Gastroesophageal sphincter (tissue), 4 donors: ENCODE measurements at regions not wholly inside any gene's neighbourhood (a gene's known extent, or its start where the extent isn't known, plus 50 kb on each side); places are given as distances from the start of the nearest gene placed in this dataset.
"Not testable (repeated sequence)": the region's sequence is repeated elsewhere in the genome, so short reads cannot be mapped to it uniquely, and the experiment has no call there.

Experiments used
- ATAC-seq: fragments of 150-250 bp; one replicate; pipeline ENCODE4 v1.9.1; 2016; ENCODE audit warnings: mild to moderate bottlenecking, moderate library complexity
- H3K27ac ChIP-seq, 4 donors: fragments of 200-600 bp; sonication (generic) in 3 of 4; 1 replicate in 3 of 4; 2 replicates in 1 of 4; pipeline ENCODE4 v1.5.1; 2016 to 2019
- H3K27me3 ChIP-seq: fragments of 200-600 bp; sonication (generic); one replicate; pipeline ENCODE4 v1.5.1; 2019
- H3K36me3 ChIP-seq, 2 donors: fragments of 200-600 bp; sonication (generic); one replicate each; pipeline ENCODE4 v1.5.1; 2019; ENCODE audit warnings: control low read depth in 1 of 2
- H3K4me1 ChIP-seq, 3 donors: fragments of 200-600 bp; sonication (generic); 1 replicate in 2 of 3; 2 replicates in 1 of 3; pipeline ENCODE4 v1.5.1; 2016 to 2019; ENCODE audit warnings: control low read depth in 2 of 3
- H3K4me3 ChIP-seq, 2 donors: fragments of 200-600 bp; sonication (generic); one replicate each; pipeline ENCODE4 v1.5.1; 2019; ENCODE audit warnings: mild to moderate bottlenecking in 1 of 2, moderate library complexity in 1 of 2
- H3K9me3 ChIP-seq, 3 donors: fragments of 200-600 bp; sonication (generic); one replicate each; pipeline ENCODE4 v1.5.1; 2017 to 2019; ENCODE audit warnings: control low read depth in 2 of 3
- EP300 ChIP-seq: sonication (generic); formaldehyde crosslinking; IDR thresholded peaks from one replicate; pipeline ENCODE4 v1.6.1; 2017; ENCODE audit warnings: antibody characterized with exemption, mild to moderate bottlenecking
- POLR2A ChIP-seq, 2 donors: fragments of 450-650 bp; IDR thresholded peaks; one replicate each; pipeline ENCODE4 v1.6.1; 2017; ENCODE audit warnings: antibody characterized with exemption in 2 of 2, mild to moderate bottlenecking in 2 of 2, moderate library complexity in 1 of 2
- POLR2AphosphoS5 ChIP-seq: sonication (generic); formaldehyde crosslinking; IDR thresholded peaks from one replicate; pipeline ENCODE4 v1.6.1; 2017; ENCODE audit warnings: antibody characterized with exemption
- WGBS, 2 donors: methylation state at CpG; one replicate each; pipeline ENCODE4 v1.1.5; 2018; ENCODE audit warnings: low coverage in 1 of 2; 5-methylcytosine and 5-hydroxymethylcytosine counted together
- TF ChIP-seq, protein P1 (sequence below), 4 experiments: fragments of 200-600 bp in 2 of 4; fragments of 450-650 bp in 2 of 4; sonication (generic) in 1 of 4; IDR thresholded peaks; one replicate each; pipeline ENCODE4 v1.5.1; 2017 to 2019; ENCODE audit warnings: antibody characterized with exemption in 4 of 4, mild to moderate bottlenecking in 2 of 4, moderate library complexity in 2 of 4

DNA sequence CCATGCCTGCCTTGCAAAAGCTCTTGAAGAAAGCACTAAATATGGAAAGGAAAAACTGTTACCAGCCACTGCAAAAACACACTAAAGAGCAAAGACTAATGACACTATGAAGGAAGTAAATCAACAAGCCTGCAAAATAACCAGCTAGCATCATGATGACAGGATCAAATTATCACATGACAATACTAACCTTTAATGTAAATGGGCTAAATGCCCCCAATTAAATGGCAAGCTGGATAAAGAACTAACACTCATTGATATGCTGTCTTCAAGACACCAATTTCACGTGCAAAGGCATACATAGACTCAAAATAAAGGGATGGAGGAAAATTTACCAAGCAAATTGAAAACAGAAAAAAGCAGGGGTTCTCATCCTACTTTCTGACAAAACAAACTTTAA is 231.8 kb upstream of the RGMB start:
- no peaks in the 10 kb centered on the region for H3K4me1 ChIP-seq
- H3K27me3 ChIP-seq = no peaks in the 10 kb centered on the region
- WGBS, 2 donors = 0 to 50% methylated on average over 1 of the region's 1 CpG
- TF ChIP-seq POLR2AphosphoS5 (no peak), POLR2A (IDR thresholded peaks at IDR 0.05) (no peak), EP300 (no peak)
- TF ChIP-seq, protein P1, sequence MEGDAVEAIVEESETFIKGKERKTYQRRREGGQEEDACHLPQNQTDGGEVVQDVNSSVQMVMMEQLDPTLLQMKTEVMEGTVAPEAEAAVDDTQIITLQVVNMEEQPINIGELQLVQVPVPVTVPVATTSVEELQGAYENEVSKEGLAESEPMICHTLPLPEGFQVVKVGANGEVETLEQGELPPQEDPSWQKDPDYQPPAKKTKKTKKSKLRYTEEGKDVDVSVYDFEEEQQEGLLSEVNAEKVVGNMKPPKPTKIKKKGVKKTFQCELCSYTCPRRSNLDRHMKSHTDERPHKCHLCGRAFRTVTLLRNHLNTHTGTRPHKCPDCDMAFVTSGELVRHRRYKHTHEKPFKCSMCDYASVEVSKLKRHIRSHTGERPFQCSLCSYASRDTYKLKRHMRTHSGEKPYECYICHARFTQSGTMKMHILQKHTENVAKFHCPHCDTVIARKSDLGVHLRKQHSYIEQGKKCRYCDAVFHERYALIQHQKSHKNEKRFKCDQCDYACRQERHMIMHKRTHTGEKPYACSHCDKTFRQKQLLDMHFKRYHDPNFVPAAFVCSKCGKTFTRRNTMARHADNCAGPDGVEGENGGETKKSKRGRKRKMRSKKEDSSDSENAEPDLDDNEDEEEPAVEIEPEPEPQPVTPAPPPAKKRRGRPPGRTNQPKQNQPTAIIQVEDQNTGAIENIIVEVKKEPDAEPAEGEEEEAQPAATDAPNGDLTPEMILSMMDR (IDR thresholded peaks at IDR 0.05) = no peak
- H3K27ac ChIP-seq = no peak overlapping the region
- no peaks in the 10 kb centered on the region for H3K36me3 ChIP-seq
- no peak for ATAC-seq
- peaks cover 0 to 34% (median 0%) of the 10 kb centered on the region in 3 donors for H3K9me3 ChIP-seq
- H3K4me3 ChIP-seq = no peak overlapping the region

DNA sequence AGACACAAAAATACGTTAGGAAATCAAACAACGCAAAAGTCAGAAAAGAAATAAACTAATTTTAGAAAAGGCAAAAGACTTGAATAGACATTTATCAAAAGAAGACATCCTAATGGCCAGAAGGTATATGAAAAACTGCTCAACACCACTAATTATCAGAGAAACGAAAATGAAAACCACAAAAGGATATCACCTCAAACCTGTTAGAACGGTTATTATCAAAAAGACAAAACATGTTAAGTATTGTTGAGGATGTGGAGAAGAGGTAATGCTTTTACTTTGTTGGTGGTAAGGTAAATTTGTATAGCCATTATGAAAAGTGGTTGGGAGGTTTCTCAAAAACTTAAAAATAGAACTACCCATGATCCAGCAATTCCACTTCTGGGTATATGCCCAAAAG is 230.0 kb upstream of the RGMB start:
- peaks cover 0 to 34% (median 0%) of the 10 kb centered on the region in 3 donors for H3K9me3 ChIP-seq
- no peaks in the 10 kb centered on the region for H3K27me3 ChIP-seq
- no peaks in the 10 kb centered on the region for H3K36me3 ChIP-seq
- H3K27ac ChIP-seq = no peak overlapping the region
- H3K4me1 ChIP-seq = no peaks in the 10 kb centered on the region
- TF ChIP-seq EP300 (no peak), POLR2AphosphoS5 (no peak), POLR2A (IDR thresholded peaks at IDR 0.05) (no peak)
- TF ChIP-seq, protein P1 (IDR thresholded peaks at IDR 0.05) = no peak
- H3K4me3 ChIP-seq = no peak overlapping the region
- 79 to 88% methylated on average over 4 of the region's 4 CpGs for WGBS, 2 donors
- ATAC-seq = no peak

DNA sequence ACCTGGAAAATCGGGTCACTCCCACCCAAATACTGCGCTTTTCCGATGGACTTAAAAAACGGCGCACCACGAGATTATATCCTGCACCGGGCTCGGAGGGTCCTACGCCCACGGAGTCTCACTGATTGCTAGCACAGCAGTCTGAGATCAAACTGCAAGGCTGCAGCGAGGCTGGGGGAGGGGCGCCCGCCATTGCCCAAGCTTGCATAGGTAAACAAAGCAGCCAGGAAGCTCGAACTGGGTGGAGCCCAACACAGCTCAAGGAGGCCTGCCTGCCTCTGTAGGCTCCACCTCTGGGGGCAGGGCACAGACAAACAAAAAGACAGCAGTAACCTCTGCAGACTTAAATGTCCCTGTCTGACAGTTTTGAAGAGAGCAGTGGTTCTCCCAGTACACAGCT is 226.5 kb upstream of the RGMB start:
- H3K36me3 ChIP-seq, H3K4me3 ChIP-seq, ATAC-seq, H3K27me3 ChIP-seq, H3K4me1 ChIP-seq, H3K27ac ChIP-seq: not testable (repeated sequence)
- peaks cover 0 to 15% (median 0%) of the 10 kb centered on the region in 3 donors for H3K9me3 ChIP-seq
- no CpG with 5 or more reads among the region's 14 CpGs for WGBS, 2 donors

DNA sequence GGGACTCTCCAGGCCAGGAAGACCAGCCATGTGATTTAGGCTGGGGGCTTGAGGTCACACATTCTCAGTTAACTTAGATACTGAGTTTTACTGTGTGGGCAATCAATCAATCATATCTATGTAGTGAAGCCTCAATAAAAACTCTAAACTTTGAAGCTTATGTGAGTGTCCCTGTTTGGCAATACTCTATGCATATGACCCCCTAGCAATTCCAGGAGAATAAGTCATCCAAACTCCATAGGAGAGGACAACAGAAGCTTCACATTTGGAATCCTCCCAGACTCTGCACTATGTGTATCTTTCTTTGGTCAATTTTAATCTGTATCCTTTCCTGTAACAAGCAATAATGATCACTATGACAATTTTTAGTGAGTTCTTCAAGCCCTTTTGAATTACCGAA is 216.8 kb upstream of the RGMB start:
- Histone ChIP-seq H3K4me1 (no peaks in the 10 kb centered on the region), H3K9me3 (no peaks in the 10 kb centered on the region), H3K4me3 (no peak overlapping the region), H3K27ac (no peak overlapping the region), H3K27me3 (no peaks in the 10 kb centered on the region), H3K36me3 (no peaks in the 10 kb centered on the region)
- ATAC-seq = no peak
- TF ChIP-seq POLR2AphosphoS5 (no peak), POLR2A (IDR thresholded peaks at IDR 0.05) (no peak), EP300 (no peak)
- TF ChIP-seq, protein P1 (IDR thresholded peaks at IDR 0.05) = no peak
- 80 to 100% methylated on average over 1 of the region's 1 CpG for WGBS, 2 donors

DNA sequence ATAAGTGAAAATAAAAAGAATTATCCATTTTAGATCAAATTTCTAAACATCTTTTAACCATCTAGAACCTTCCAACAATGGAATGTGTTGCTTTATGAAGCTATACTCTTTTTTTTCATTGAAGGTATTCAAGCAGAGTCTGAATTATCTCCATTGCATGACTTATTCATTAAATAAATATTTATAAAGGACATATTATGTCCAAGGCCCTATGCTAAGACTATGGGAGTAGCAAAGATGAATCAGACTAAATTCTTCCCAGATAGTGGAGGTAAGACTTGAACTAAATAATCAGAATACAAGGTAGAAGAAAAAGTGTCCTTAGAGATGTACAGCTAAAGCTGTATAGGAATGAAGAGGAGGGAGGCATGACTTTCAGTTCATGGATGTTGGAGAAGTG is 215.5 kb upstream of the RGMB start:
- Histone ChIP-seq H3K36me3 (no peaks in the 10 kb centered on the region), H3K4me1 (no peaks in the 10 kb centered on the region), H3K27ac (no peak overlapping the region), H3K27me3 (no peaks in the 10 kb centered on the region), H3K4me3 (no peak overlapping the region), H3K9me3 (no peaks in the 10 kb centered on the region)
- no peak for ATAC-seq
- TF ChIP-seq POLR2A (IDR thresholded peaks at IDR 0.05) (no peak), POLR2AphosphoS5 (no peak), EP300 (no peak)
- TF ChIP-seq, protein P1 (IDR thresholded peaks at IDR 0.05) = no peak
